Trophoblast cell (in vitro differentiated cells and primary cell): ENCODE measurements at regions not wholly inside any gene's neighbourhood (a gene's known extent, or its start where the extent isn't known, plus 50 kb on each side); places are given as distances from the start of the nearest gene placed in this dataset.

Experiments used
- DNase-seq, 2 donors: peaks; one replicate each; pipeline ENCODE4 v3.0.0-alpha.2; 2016
- H2AFZ ChIP-seq: 2 replicates; pipeline ENCODE4 v1.6.1; 2013; ENCODE audit warnings: low read length, moderate library complexity, mild to moderate bottlenecking; ENCODE audit not compliant: insufficient read depth, poor library complexity
- H2AK5ac ChIP-seq: 2 replicates; pipeline ENCODE4 v1.6.1; 2013; ENCODE audit warnings: mild to moderate bottlenecking, low read length
- H2BK120ac ChIP-seq: 2 replicates; pipeline ENCODE4 v1.6.1; 2013; ENCODE audit warnings: low read length, mild to moderate bottlenecking, moderate library complexity; ENCODE audit not compliant: insufficient read depth, poor library complexity
- H2BK12ac ChIP-seq: 2 replicates; pipeline ENCODE4 v1.6.1; 2013; ENCODE audit warnings: mild to moderate bottlenecking, low read length, moderate library complexity
- H2BK5ac ChIP-seq: 2 replicates; pipeline ENCODE4 v1.6.1; 2013; ENCODE audit warnings: low read length, low read depth, moderate library complexity, mild to moderate bottlenecking; ENCODE audit not compliant: poor library complexity
- H3K14ac ChIP-seq: 2 replicates; pipeline ENCODE4 v1.6.1; 2013; ENCODE audit warnings: mild to moderate bottlenecking, low read length
- H3K18ac ChIP-seq: 2 replicates; pipeline ENCODE4 v1.6.1; 2013; ENCODE audit warnings: mild to moderate bottlenecking, low read length
- H3K23ac ChIP-seq: 2 replicates; pipeline ENCODE4 v1.6.1; 2013; ENCODE audit warnings: low read length
- H3K27ac ChIP-seq: 2 replicates; pipeline ENCODE4 v1.5.1; 2013; ENCODE audit warnings: low read depth, mild to moderate bottlenecking, inconsistent platforms, low read length, moderate library complexity
- H3K27me3 ChIP-seq: 2 replicates; pipeline ENCODE4 v1.6.1; 2013; ENCODE audit warnings: inconsistent platforms, mild to moderate bottlenecking, low read length, moderate library complexity; ENCODE audit not compliant: insufficient read depth
- H3K36me3 ChIP-seq, 2 experiments: 1 replicate in 1 of 2; 2 replicates in 1 of 2; pipeline ENCODE4 v1.6.1; 2013; ENCODE audit warnings: low read length in 2 of 2, mild to moderate bottlenecking in 2 of 2, moderate library complexity in 1 of 2; ENCODE audit not compliant: insufficient read depth in 2 of 2, control insufficient read depth in 1 of 2
- H3K4ac ChIP-seq: 2 replicates; pipeline ENCODE4 v1.6.1; 2013; ENCODE audit warnings: low read depth, mild to moderate bottlenecking, low read length, moderate library complexity
- H3K4me1 ChIP-seq, 2 experiments: 1 replicate in 1 of 2; 2 replicates in 1 of 2; pipeline ENCODE4 v1.6.1; 2013; ENCODE audit warnings: low read length in 2 of 2, mild to moderate bottlenecking in 2 of 2, moderate library complexity in 1 of 2; ENCODE audit not compliant: insufficient read depth in 2 of 2, control insufficient read depth in 1 of 2
- H3K4me2 ChIP-seq: 2 replicates; pipeline ENCODE4 v1.6.1; 2013; ENCODE audit warnings: inconsistent platforms, mild to moderate bottlenecking, low read length, moderate library complexity
- H3K4me3 ChIP-seq: 2 replicates; pipeline ENCODE4 v1.5.1; 2013; ENCODE audit warnings: mild to moderate bottlenecking, low read depth, low read length, inconsistent platforms
- H3K79me1 ChIP-seq: one replicate; pipeline ENCODE4 v1.6.1; 2013; ENCODE audit warnings: low read length
- H3K79me2 ChIP-seq: 2 replicates; pipeline ENCODE4 v1.6.1; 2013; ENCODE audit warnings: low read length, mild to moderate bottlenecking; ENCODE audit not compliant: control insufficient read depth, insufficient read depth, poor library complexity
- H3K9ac ChIP-seq: 2 replicates; pipeline ENCODE4 v1.6.1; 2013; ENCODE audit warnings: mild to moderate bottlenecking, low read length
- H3K9me3 ChIP-seq: 2 replicates; pipeline ENCODE4 v1.6.1; 2013; ENCODE audit warnings: low read depth, mild to moderate bottlenecking, control low read depth, inconsistent platforms, low read length; ENCODE audit not compliant: insufficient read depth
- H4K12ac ChIP-seq: 2 replicates; pipeline ENCODE4 v1.6.1; 2013; ENCODE audit warnings: low read depth, mild to moderate bottlenecking, low read length, moderate library complexity
- H4K8ac ChIP-seq: 2 replicates; pipeline ENCODE4 v1.6.1; 2013; ENCODE audit warnings: low read depth, mild to moderate bottlenecking, low read length, moderate library complexity
- H4K91ac ChIP-seq: one replicate; pipeline ENCODE4 v1.6.1; 2013; ENCODE audit warnings: low read depth, mild to moderate bottlenecking, low read length, moderate library complexity
- WGBS: extraction: QIAGEN DNeasy Blood & Tissue Kit; methylation state at CpG from one replicate; pipeline ENCODE4 v1.1.7; 2013; ENCODE audit warnings: missing lambda C conversion rate; ENCODE audit not compliant: insufficient read length, insufficient coverage; ENCODE audit errors: extremely low coverage; 5-methylcytosine and 5-hydroxymethylcytosine counted together

DNA sequence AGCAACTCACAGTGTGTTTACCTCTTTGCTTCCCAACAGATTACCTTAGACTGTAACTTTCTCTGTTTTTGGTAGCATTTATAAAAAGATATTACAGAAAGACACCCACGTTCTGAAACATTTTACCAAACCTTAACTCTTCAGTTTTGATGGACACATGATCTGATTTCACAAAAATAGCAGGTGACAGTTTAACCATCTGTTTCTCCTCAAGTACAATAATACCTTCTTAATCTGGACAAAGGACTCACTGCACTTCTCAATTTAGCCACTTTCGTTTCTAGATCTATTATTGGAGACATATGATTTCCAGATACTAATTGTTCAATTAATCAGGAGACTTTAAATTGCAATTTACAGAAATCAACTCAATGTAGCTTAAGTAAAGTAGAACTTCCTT lies 703.8 kb upstream of the KIF2B start:
- no peak overlapping the region for H3K23ac ChIP-seq
- no peak overlapping the region for H4K8ac ChIP-seq
- DNase-seq = no peak
- no peaks in the 10 kb centered on the region for H3K4me1 ChIP-seq
- H3K4me2 ChIP-seq = no peak overlapping the region
- no peak overlapping the region for H3K4me3 ChIP-seq
- H3K18ac ChIP-seq = no peak overlapping the region
- no peak overlapping the region for H2AK5ac ChIP-seq
- no peak overlapping the region for H2AFZ ChIP-seq
- no CpG with 5 or more reads among the region's 2 CpGs for WGBS
- H4K12ac ChIP-seq = no peak overlapping the region
- H2BK12ac ChIP-seq = no peak overlapping the region
- no peaks in the 10 kb centered on the region for H3K27me3 ChIP-seq
- H4K91ac ChIP-seq = no peak overlapping the region
- no peaks in the 10 kb centered on the region for H3K79me2 ChIP-seq
- no peak overlapping the region for H3K14ac ChIP-seq
- H2BK120ac ChIP-seq = no peak overlapping the region
- H3K36me3 ChIP-seq = no peaks in the 10 kb centered on the region
- no peak overlapping the region for H3K9ac ChIP-seq
- H2BK5ac ChIP-seq = no peak overlapping the region
- no peaks in the 10 kb centered on the region for H3K9me3 ChIP-seq
- H3K27ac ChIP-seq = no peak overlapping the region
- no peak overlapping the region for H3K4ac ChIP-seq
- no peaks in the 10 kb centered on the region for H3K79me1 ChIP-seq

DNA sequence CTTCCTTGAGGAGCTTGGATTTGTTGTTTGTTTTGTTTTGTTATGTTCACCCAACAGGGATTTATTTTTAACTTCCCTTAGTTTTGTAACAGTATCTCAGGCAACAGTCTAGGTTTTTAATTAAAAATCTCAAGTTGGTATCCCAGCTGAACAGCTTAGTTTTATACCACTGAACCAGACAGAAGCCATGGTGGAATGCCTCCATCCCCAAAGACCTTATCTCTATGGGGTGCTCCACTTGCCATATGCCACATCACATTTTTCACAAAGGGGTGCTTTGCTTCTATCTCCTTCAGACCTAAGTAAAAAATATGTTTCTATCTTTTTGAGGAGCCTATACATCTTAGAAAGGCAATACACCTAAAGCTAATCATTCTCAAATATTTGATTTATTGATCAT lies 715.8 kb upstream of the KIF2B start:
- no peak overlapping the region for H2BK5ac ChIP-seq
- no peak overlapping the region for H4K12ac ChIP-seq
- H4K8ac ChIP-seq = no peak overlapping the region
- no peak overlapping the region for H3K18ac ChIP-seq
- H3K27me3 ChIP-seq = no peaks in the 10 kb centered on the region
- H3K23ac ChIP-seq = no peak overlapping the region
- no peak overlapping the region for H2BK120ac ChIP-seq
- no peaks in the 10 kb centered on the region for H3K4me1 ChIP-seq
- H3K4ac ChIP-seq = no peak overlapping the region
- H3K36me3 ChIP-seq = no peaks in the 10 kb centered on the region
- no peaks in the 10 kb centered on the region for H3K9me3 ChIP-seq
- no peak overlapping the region for H2AK5ac ChIP-seq
- no peak overlapping the region for H4K91ac ChIP-seq
- no peak for DNase-seq
- H3K79me2 ChIP-seq = no peaks in the 10 kb centered on the region
- no peak overlapping the region for H3K27ac ChIP-seq
- H3K4me2 ChIP-seq = no peak overlapping the region
- H3K4me3 ChIP-seq = no peak overlapping the region
- no peak overlapping the region for H3K9ac ChIP-seq
- H3K79me1 ChIP-seq = no peaks in the 10 kb centered on the region
- H2AFZ ChIP-seq = no peak overlapping the region
- no peak overlapping the region for H2BK12ac ChIP-seq
- H3K14ac ChIP-seq = no peak overlapping the region

GRCh38 chr17:53101706-53102105 lies 721.0 kb upstream of the KIF2B start:
- Histone ChIP-seq H3K4ac (no peak overlapping the region), H4K91ac (no peak overlapping the region), H3K79me1 (no peaks in the 10 kb centered on the region), H3K14ac (no peak overlapping the region), H2AK5ac (no peak overlapping the region), H3K79me2 (no peaks in the 10 kb centered on the region), H3K27me3 (no peaks in the 10 kb centered on the region), H4K8ac (no peak overlapping the region), H2BK5ac (no peak overlapping the region), H3K9ac (no peak overlapping the region), H2BK120ac (no peak overlapping the region), H3K36me3 (peaks cover 0 to 2% of the 10 kb centered on the region in 2 experiments), H3K4me2 (no peak overlapping the region), H3K18ac (no peak overlapping the region), H3K9me3 (no peaks in the 10 kb centered on the region), H3K4me1 (no peaks in the 10 kb centered on the region), H2BK12ac (no peak overlapping the region), H3K23ac (no peak overlapping the region), H4K12ac (no peak overlapping the region), H2AFZ (no peak overlapping the region), H3K4me3 (no peak overlapping the region), H3K27ac (no peak overlapping the region)
- DNase-seq = no peak
- no CpG with 5 or more reads among the region's 2 CpGs for WGBS

- H3K4ac ChIP-seq = no peak overlapping the region
- no peak overlapping the region for H4K8ac ChIP-seq
- no peaks in the 10 kb centered on the region for H3K9me3 ChIP-seq
- peaks cover 0 to 2% of the 10 kb centered on the region in 2 experiments for H3K36me3 ChIP-seq
- H3K23ac ChIP-seq = no peak overlapping the region
- no peak for DNase-seq
- H2BK12ac ChIP-seq = no peak overlapping the region
- H3K4me1 ChIP-seq = no peaks in the 10 kb centered on the region
- H4K91ac ChIP-seq = no peak overlapping the region
- H3K18ac ChIP-seq = no peak overlapping the region
- no peak overlapping the region for H2AK5ac ChIP-seq
- H2BK5ac ChIP-seq = no peak overlapping the region
- no peak overlapping the region for H3K27ac ChIP-seq
- no peak overlapping the region for H3K4me3 ChIP-seq
- no peak overlapping the region for H2BK120ac ChIP-seq
- WGBS = no CpG with 5 or more reads among the region's 3 CpGs
- H3K4me2 ChIP-seq = no peak overlapping the region
- no peak overlapping the region for H3K14ac ChIP-seq
- H3K9ac ChIP-seq = no peak overlapping the region
- no peaks in the 10 kb centered on the region for H3K79me2 ChIP-seq
- no peak overlapping the region for H2AFZ ChIP-seq
- no peaks in the 10 kb centered on the region for H3K79me1 ChIP-seq
- H4K12ac ChIP-seq = no peak overlapping the region
- H3K27me3 ChIP-seq = no peaks in the 10 kb centered on the region
Measured at GRCh38 chr17:53100126-53100525, 722.6 kb upstream of the KIF2B start.
